ENCODE measurements at regions not wholly inside any gene's neighbourhood (a gene's known extent, or its start where the extent isn't known, plus 50 kb on each side); places are given as distances from the start of the nearest gene placed in this dataset.

DNA sequence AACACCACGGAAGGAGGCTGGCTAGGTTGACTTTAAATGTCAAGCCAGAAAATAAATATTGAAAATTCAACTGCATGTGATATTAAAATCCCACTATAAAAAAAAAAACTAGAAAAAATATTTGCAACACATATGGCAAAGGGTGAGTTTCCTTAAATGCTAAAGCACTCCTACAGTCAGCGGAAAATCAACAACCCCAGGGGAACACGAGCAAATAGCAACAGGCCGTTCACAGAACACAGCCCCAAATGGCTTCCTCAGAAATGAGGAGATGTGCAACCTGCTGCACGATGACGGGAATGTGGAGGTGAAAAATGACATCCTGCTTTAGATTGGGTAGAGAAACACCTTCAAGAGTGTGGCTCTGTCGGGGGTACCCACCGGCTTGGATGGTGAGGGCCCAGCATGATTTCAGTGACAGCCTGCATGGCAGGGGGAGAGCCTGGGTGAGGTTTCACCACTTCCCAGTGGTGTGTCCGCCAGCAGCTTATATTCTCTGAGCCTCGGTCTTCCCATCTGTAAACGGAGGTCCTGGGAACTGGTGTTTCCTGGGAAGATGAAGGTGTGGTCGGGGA, 157.9 kb upstream of the GLI2 start:
- DNase-seq (ENCODE audit: low read depth): no peak
- no peak overlapping the region for H3K4me3 ChIP-seq (ENCODE audit: low read depth, low read length)
- no peak for TF ChIP-seq CTCF (IDR thresholded peaks at IDR 0.05; ENCODE audit: low read depth, low read length, missing control alignments)

GRCh38 chr2:120578576-120579352, 156.9 kb upstream of the GLI2 start:
- no peak for TF ChIP-seq CTCF (IDR thresholded peaks at IDR 0.05; ENCODE audit: low read depth, low read length, missing control alignments)
- H3K4me3 ChIP-seq (ENCODE audit: low read depth, low read length): no peak overlapping the region
- DNase-seq (ENCODE audit: low read depth): no peak

- no peak for TF ChIP-seq CTCF (IDR thresholded peaks at IDR 0.05; ENCODE audit: low read depth, low read length, missing control alignments)
- no peak overlapping the region for H3K4me3 ChIP-seq (ENCODE audit: low read depth, low read length)
- no peak for DNase-seq (ENCODE audit: low read depth)
These were observed 155.6 kb upstream of the GLI2 start for GRCh38 chr2:120579916-120580685.

DNA sequence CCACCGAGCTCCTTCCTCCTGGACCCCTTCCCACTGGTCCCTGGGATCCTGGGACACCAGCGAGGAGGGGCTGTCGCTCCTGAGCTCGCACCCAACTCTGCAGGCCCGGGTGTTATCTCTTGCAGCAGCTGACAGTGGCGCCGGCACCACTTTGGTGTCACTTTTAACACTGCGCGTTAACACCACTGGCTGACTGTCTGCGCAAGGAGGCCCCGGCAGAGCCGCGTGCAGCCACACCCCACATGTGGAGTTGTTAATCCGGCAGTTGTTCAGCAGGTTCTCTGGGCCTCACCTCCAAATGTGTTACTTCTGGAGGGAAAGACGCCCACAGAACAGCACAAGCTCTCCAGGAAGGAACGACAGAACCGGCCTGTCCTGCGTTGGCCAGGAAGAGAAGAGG, 155.0 kb upstream of the GLI2 start:
- no peak for TF ChIP-seq CTCF (IDR thresholded peaks at IDR 0.05; ENCODE audit: low read depth, low read length, missing control alignments)
- DNase-seq (ENCODE audit: low read depth): no peak
- H3K4me3 ChIP-seq (ENCODE audit: low read depth, low read length): no peak overlapping the region

GRCh38 chr2:120583121-120583520, 152.5 kb upstream of the GLI2 start:
- no peak for DNase-seq (ENCODE audit: low read depth)
- H3K4me3 ChIP-seq (ENCODE audit: low read depth, low read length): no peak overlapping the region
- no peak for TF ChIP-seq CTCF (IDR thresholded peaks at IDR 0.05; ENCODE audit: low read depth, low read length, missing control alignments)

GRCh38 chr2:120583851-120584570, 151.7 kb upstream of the GLI2 start:
- no peak for TF ChIP-seq CTCF (IDR thresholded peaks at IDR 0.05; ENCODE audit: low read depth, low read length, missing control alignments)
- DNase-seq (ENCODE audit: low read depth): no peak
- H3K4me3 ChIP-seq (ENCODE audit: low read depth, low read length): no peak overlapping the region

All from GM12864 (cell line).